T-helper 1 cell treated with Interleukin-12 subunit alpha and Interleukin-12 subunit beta and Interleukin-4 antibody, amounts not matched to agents 30 ng/mL and 1 ng/mL, for 36 hours (primary cell): ENCODE measurements at regions not wholly inside any gene's neighbourhood (a gene's known extent, or its start where the extent isn't known, plus 50 kb on each side); places are given as distances from the start of the nearest gene placed in this dataset.

ENCODE experiments used
- intact Hi-C: fragments of 100-400 bp; cut with micrococcal nuclease; formaldehyde crosslinking; loops from one replicate; pipeline ENCODE4 v1.15.1; 2024

GRCh38 chr1:106727171-106727570 is 329.3 kb upstream of the PRMT6 start:
- intact Hi-C loops, result no loop called here

GRCh38 chr1:106746448-106747085 is 309.9 kb upstream of the PRMT6 start:
- intact Hi-C loops, result no loop called here

GRCh38 chr1:106747232-106747631 is 309.2 kb upstream of the PRMT6 start:
- intact Hi-C loops, result no loop called here

- intact Hi-C loops, result no loop called here
Measured at GRCh38 chr1:106747791-106748190, 308.7 kb upstream of the PRMT6 start.

- intact Hi-C loops, result no loop called here
Measured at GRCh38 chr1:106748606-106749005, 307.9 kb upstream of the PRMT6 start.

- intact Hi-C loops, result no loop called here
Measured at GRCh38 chr1:106749491-106749890, 307.0 kb upstream of the PRMT6 start.

GRCh38 chr1:106749906-106750305 is 306.6 kb upstream of the PRMT6 start:
- intact Hi-C loops, result no loop called here

- intact Hi-C loops, result no loop called here
Measured at GRCh38 chr1:106751002-106751401, 305.5 kb upstream of the PRMT6 start.

GRCh38 chr1:106753066-106753465 is 303.4 kb upstream of the PRMT6 start:
- intact Hi-C loops, result no loop called here

- intact Hi-C loops, result no loop called here
Measured at GRCh38 chr1:106754957-106755356, 301.5 kb upstream of the PRMT6 start.

- intact Hi-C loops, result no loop called here
Measured at GRCh38 chr1:106755682-106756406, 300.6 kb upstream of the PRMT6 start.

- intact Hi-C loops, result no loop called here
Measured at GRCh38 chr1:106756752-106757151, 299.7 kb upstream of the PRMT6 start.

GRCh38 chr1:106768077-106768476 is 288.4 kb upstream of the PRMT6 start:
- intact Hi-C loops, result no loop called here

- intact Hi-C loops, result no loop called here
Measured at GRCh38 chr1:106768501-106768900, 288.0 kb upstream of the PRMT6 start.

- intact Hi-C loops, result no loop called here
Measured at GRCh38 chr1:106773206-106773605, 283.3 kb upstream of the PRMT6 start.

GRCh38 chr1:106780066-106780465 is 276.4 kb upstream of the PRMT6 start:
- intact Hi-C loops, result no loop called here

GRCh38 chr1:106780806-106781569 is 275.5 kb upstream of the PRMT6 start:
- intact Hi-C loops, result no loop called here

GRCh38 chr1:106785176-106785575 is 271.3 kb upstream of the PRMT6 start:
- intact Hi-C loops, result no loop called here

GRCh38 chr1:106787520-106787919 is 269.0 kb upstream of the PRMT6 start:
- intact Hi-C loops, result no loop called here

- intact Hi-C loops, result no loop called here
Measured at GRCh38 chr1:106789686-106790085, 266.8 kb upstream of the PRMT6 start.

GRCh38 chr1:106791041-106791440 is 265.4 kb upstream of the PRMT6 start:
- intact Hi-C loops, result no loop called here

- intact Hi-C loops, result no loop called here
Measured at GRCh38 chr1:106793651-106794050, 262.8 kb upstream of the PRMT6 start.
